Neural progenitor cell (in vitro differentiated cells): ENCODE measurements at regions not wholly inside any gene's neighbourhood (a gene's known extent, or its start where the extent isn't known, plus 50 kb on each side); places are given as distances from the start of the nearest gene placed in this dataset.
"Not testable (repeated sequence)": the region's sequence is repeated elsewhere in the genome, so short reads cannot be mapped to it uniquely, and the experiment has no call there.

Source experiments
- EZH2 ChIP-seq: fragments of 200-600 bp; sonication (generic); IDR thresholded peaks from 2 replicates; pipeline ENCODE4 v1.6.1; 2017; ENCODE audit warnings: antibody characterized with exemption, mild to moderate bottlenecking, moderate library complexity
- EZH2phosphoT487 ChIP-seq: fragments of 200-600 bp; sonication (generic); IDR thresholded peaks from 2 replicates; pipeline ENCODE4 v1.6.1; 2017; ENCODE audit warnings: antibody characterized with exemption
- TF ChIP-seq, protein P1 (sequence below): fragments of 200-600 bp; sonication (generic); IDR thresholded peaks from 2 replicates; pipeline ENCODE4 v1.5.1; 2017; ENCODE audit warnings: antibody characterized with exemption, mild to moderate bottlenecking

DNA sequence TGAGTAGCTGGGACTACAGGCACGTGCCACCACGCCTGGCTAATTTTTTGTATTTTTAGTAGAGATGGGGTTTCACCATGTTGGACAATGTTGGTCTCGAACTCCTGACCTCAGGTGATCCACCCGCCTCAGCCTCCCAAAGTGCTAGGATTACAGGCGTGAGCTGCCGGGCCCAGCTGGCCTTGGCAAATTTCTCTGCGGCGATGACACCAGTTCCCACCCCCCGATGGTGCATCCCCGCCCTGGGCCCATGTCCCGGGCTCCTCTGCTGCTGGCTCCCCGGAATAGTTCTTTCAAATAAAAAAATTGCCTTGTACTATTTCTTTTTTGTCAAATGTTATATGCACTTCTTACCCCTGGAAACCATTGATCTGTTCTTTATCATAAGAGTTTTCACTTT, 171.5 kb upstream of the SPHKAP start:
- TF ChIP-seq, protein P1, sequence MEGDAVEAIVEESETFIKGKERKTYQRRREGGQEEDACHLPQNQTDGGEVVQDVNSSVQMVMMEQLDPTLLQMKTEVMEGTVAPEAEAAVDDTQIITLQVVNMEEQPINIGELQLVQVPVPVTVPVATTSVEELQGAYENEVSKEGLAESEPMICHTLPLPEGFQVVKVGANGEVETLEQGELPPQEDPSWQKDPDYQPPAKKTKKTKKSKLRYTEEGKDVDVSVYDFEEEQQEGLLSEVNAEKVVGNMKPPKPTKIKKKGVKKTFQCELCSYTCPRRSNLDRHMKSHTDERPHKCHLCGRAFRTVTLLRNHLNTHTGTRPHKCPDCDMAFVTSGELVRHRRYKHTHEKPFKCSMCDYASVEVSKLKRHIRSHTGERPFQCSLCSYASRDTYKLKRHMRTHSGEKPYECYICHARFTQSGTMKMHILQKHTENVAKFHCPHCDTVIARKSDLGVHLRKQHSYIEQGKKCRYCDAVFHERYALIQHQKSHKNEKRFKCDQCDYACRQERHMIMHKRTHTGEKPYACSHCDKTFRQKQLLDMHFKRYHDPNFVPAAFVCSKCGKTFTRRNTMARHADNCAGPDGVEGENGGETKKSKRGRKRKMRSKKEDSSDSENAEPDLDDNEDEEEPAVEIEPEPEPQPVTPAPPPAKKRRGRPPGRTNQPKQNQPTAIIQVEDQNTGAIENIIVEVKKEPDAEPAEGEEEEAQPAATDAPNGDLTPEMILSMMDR, result not testable (repeated sequence)
- not testable (repeated sequence) for TF ChIP-seq EZH2phosphoT487, EZH2
